ENCODE measurements at regions not wholly inside any gene's neighbourhood (a gene's known extent, or its start where the extent isn't known, plus 50 kb on each side); places are given as distances from the start of the nearest gene placed in this dataset.

DNA sequence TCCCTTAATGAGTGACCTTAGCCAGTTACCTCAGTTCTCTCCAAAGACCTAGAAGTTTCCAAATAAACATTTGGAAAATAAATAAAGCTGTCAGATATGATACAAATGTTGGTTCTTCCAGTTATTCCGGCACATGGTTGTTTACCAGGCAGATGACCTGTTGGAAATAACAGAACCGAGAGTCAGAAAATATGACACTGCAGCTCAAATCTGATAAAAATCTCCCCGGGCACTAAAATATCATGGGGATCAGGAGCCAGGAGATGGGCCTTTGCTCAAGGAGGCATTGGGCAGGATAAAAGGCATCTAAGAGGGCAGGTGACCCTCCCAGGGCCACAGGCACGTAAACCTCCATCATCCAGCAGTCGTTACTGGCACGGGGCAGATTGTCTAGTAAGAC lies 164.0 kb upstream of the LYZL1 start:
- Histone ChIP-seq H3K27ac (no peak overlapping the region), H3K27me3 (peaks cover 0 to 21% (median 0%) of the 10 kb centered on the region in 3 donors), H3K4me3 (no peak overlapping the region), H3K36me3 (no peaks in the 10 kb centered on the region), H3K9me3 (peaks cover 0 to 9% (median 0%) of the 10 kb centered on the region in 4 donors), H3K4me1 (no peaks in the 10 kb centered on the region)
- DNase-seq: no peak
- 68 to 81% (median 73%) methylated on average over 6 of the region's 6 CpGs for WGBS, 5 donors
- TF ChIP-seq EP300 (IDR thresholded peaks at IDR 0.05): no peak
- TF ChIP-seq POLR2AphosphoS5 (IDR thresholded peaks at IDR 0.05): no peak
- TF ChIP-seq POLR2A (IDR thresholded peaks at IDR 0.05): no peak
- TF ChIP-seq CTCF (IDR thresholded peaks at IDR 0.05): no peak
- intact Hi-C loops (cut with DNase I; ENCODE audit: low total_unique reads): no loop called here

DNA sequence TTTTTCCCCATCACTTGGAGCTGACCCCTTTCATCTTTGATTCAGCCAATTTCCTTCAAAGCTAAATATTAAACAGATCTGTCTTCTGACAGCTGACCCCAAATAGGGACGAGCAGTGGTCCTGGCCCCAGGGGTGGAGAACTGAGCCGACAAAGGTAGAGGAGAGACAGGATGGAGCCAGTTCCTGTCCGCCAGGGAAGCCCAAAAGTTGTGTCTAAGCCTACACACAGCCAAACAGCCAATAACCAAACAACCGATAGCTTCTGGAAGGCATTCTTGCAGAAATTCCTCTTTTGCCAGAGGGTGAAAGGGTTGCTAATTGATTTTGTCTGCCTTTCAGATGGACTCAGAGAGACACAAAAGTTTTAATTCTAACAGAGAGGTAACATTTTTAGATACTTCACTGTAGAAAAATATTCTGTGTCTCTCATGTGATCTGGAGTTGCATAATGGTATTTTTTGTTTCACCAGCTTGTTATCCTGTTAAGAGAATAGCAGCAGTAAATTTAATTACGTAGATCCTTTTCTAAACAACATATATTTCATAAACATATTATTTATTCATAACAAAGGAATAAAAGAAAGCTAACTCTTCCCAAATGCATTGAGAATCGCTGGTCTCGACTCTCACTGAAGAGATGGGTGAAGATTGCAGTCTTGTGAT lies 161.7 kb upstream of the LYZL1 start:
- H3K9me3 ChIP-seq: peaks cover 0 to 9% (median 0%) of the 10 kb centered on the region in 4 donors
- H3K27ac ChIP-seq: no peak overlapping the region
- peaks cover 0 to 21% (median 0%) of the 10 kb centered on the region in 3 donors for H3K27me3 ChIP-seq
- intact Hi-C loops (cut with DNase I; ENCODE audit: low total_unique reads): no loop called here
- no peak for DNase-seq
- 57 to 64% (median 61%) methylated on average over 6 to 7 of the region's 7 CpGs for WGBS, 5 donors
- H3K4me3 ChIP-seq: no peak overlapping the region
- TF ChIP-seq POLR2AphosphoS5 (IDR thresholded peaks at IDR 0.05): no peak
- no peak for TF ChIP-seq EP300 (IDR thresholded peaks at IDR 0.05)
- no peak for TF ChIP-seq CTCF (IDR thresholded peaks at IDR 0.05)
- TF ChIP-seq POLR2A (IDR thresholded peaks at IDR 0.05): no peak
- no peaks in the 10 kb centered on the region for H3K4me1 ChIP-seq
- no peaks in the 10 kb centered on the region for H3K36me3 ChIP-seq

DNA sequence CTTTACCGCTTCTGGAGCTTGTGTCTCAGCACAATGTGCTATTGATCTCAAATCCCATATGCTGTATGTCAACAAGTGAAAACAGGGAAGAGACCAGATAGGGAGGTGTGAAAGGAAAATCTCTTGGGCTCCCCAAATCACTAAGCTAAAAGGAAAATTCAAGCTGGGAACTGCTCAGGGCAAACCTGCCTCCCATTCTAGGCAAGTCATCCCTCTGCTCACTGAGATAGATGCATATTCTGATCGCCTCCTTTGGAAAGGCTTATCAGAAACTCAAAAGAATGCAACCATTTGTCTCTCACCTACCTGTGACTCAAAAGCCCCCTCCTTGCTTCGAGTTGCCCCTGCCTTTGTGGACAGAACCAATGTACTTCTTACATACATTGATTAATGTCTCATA lies 161.1 kb upstream of the LYZL1 start:
- H3K4me3 ChIP-seq: no peak overlapping the region
- H3K9me3 ChIP-seq: peaks cover 0 to 9% (median 0%) of the 10 kb centered on the region in 4 donors
- no peaks in the 10 kb centered on the region for H3K4me1 ChIP-seq
- intact Hi-C loops (cut with DNase I; ENCODE audit: low total_unique reads): no loop called here
- H3K27ac ChIP-seq: no peak overlapping the region
- H3K27me3 ChIP-seq: peaks cover 0 to 21% (median 0%) of the 10 kb centered on the region in 3 donors
- H3K36me3 ChIP-seq: no peaks in the 10 kb centered on the region
- WGBS, 5 donors: 45 to 63% (median 58%) methylated on average over 3 of the region's 3 CpGs
- TF ChIP-seq POLR2AphosphoS5 (IDR thresholded peaks at IDR 0.05) (no peak), EP300 (IDR thresholded peaks at IDR 0.05) (no peak), CTCF (IDR thresholded peaks at IDR 0.05) (no peak), POLR2A (IDR thresholded peaks at IDR 0.05) (no peak)
- no peak for DNase-seq

- no peak for TF ChIP-seq POLR2A (IDR thresholded peaks at IDR 0.05)
- no peak for TF ChIP-seq EP300 (IDR thresholded peaks at IDR 0.05)
- TF ChIP-seq POLR2AphosphoS5 (IDR thresholded peaks at IDR 0.05): no peak
- TF ChIP-seq CTCF (IDR thresholded peaks at IDR 0.05): peak in 5 of 7 experiments; percentile 38 to 61 (median 49)
- Histone ChIP-seq H3K4me3 (no peak overlapping the region), H3K27me3 (peaks cover 0 to 21% (median 0%) of the 10 kb centered on the region in 3 donors), H3K9me3 (no peaks in the 10 kb centered on the region), H3K36me3 (no peaks in the 10 kb centered on the region), H3K27ac (no peak overlapping the region), H3K4me1 (no peaks in the 10 kb centered on the region)
- WGBS, 5 donors: 10 to 42% (median 23%) methylated on average over 1 of the region's 1 CpG
- intact Hi-C loops (cut with DNase I; ENCODE audit: low total_unique reads): no loop called here
- DNase-seq: peak in 1 of 2 donors; percentile 59
These were observed 158.6 kb upstream of the LYZL1 start for GRCh38 chr10:29130190-29130673.

Measured in stomach (tissue), 8 donors.